Right lobe of liver (tissue), 4 donors: ENCODE measurements at regions not wholly inside any gene's neighbourhood (a gene's known extent, or its start where the extent isn't known, plus 50 kb on each side); places are given as distances from the start of the nearest gene placed in this dataset.

Experiments
- POLR2A ChIP-seq: fragments of 450-650 bp; IDR thresholded peaks from one replicate; pipeline ENCODE4 v1.6.1; 2017; ENCODE audit warnings: antibody characterized with exemption, mild to moderate bottlenecking
- TF ChIP-seq, protein P1 (sequence below), 4 donors: fragments of 200-600 bp in 3 of 4; fragments of 450-650 bp in 1 of 4; IDR thresholded peaks; one replicate each; pipeline versions ENCODE4 v1.5.1 to v1.8.0; 2016 to 2022; ENCODE audit warnings: antibody characterized with exemption in 4 of 4, mild to moderate bottlenecking in 2 of 4
- donor health status: DM: no; HTN: no; CAD: no.
- donor health status: DM: no; HTN: no; CAD: no.
- donor health status: DM: no; HTN: yes; CAD: no.

DNA sequence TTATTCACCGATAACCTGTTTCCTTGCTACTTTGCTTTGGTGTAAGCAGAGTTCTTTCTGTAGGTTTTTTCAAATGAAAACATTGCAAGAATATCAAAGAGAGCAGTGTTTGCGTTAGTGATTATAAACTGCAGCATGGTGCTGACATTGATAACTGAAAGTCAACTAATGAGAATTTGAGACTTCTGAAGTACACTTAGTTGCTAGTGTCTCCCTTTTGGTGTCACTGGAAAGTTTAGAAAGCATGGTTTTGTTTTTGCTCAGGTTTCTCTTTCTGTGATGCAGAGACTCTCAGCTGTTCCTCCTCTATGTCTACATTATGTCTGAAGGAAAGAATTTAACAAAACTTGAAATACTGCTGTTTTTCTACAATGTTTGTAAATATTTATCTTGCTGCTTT is 80.2 kb upstream of the ZNF169 start:
- TF ChIP-seq, protein P1, sequence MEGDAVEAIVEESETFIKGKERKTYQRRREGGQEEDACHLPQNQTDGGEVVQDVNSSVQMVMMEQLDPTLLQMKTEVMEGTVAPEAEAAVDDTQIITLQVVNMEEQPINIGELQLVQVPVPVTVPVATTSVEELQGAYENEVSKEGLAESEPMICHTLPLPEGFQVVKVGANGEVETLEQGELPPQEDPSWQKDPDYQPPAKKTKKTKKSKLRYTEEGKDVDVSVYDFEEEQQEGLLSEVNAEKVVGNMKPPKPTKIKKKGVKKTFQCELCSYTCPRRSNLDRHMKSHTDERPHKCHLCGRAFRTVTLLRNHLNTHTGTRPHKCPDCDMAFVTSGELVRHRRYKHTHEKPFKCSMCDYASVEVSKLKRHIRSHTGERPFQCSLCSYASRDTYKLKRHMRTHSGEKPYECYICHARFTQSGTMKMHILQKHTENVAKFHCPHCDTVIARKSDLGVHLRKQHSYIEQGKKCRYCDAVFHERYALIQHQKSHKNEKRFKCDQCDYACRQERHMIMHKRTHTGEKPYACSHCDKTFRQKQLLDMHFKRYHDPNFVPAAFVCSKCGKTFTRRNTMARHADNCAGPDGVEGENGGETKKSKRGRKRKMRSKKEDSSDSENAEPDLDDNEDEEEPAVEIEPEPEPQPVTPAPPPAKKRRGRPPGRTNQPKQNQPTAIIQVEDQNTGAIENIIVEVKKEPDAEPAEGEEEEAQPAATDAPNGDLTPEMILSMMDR (IDR thresholded peaks at IDR 0.05): no peak
- no peak for TF ChIP-seq POLR2A
